Motor neuron (in vitro differentiated cells): ENCODE measurements at regions not wholly inside any gene's neighbourhood (a gene's known extent, or its start where the extent isn't known, plus 50 kb on each side); places are given as distances from the start of the nearest gene placed in this dataset.

ENCODE experiments used
- ATAC-seq, 8 experiments: fragments of 200-7000 bp; cut with Tn5 transposase; replicated peaks in 6 of 8; 2 replicates each; pipeline ENCODE4 v1.8.0; 2021; ENCODE audit warnings: mild to moderate bottlenecking in 8 of 8, moderate library complexity in 8 of 8
- H3K27ac ChIP-seq, 2 donors: fragments of 250-450 bp; sonication (Bioruptor Pico); 2 replicates each; pipeline ENCODE4 v1.9.0; 2021; ENCODE audit warnings: antibody characterized with exemption in 2 of 2, mild to moderate bottlenecking in 2 of 2, moderate library complexity in 1 of 2
- H3K4me1 ChIP-seq, 2 donors: fragments of 250-450 bp; sonication (Bioruptor Pico); replicated peaks in 1 of 2; 2 replicates each; pipeline ENCODE4 v1.6.1; 2021; ENCODE audit warnings: antibody characterized with exemption in 2 of 2, mild to moderate bottlenecking in 2 of 2, moderate library complexity in 1 of 2
- H3K4me3 ChIP-seq, 5 donors: fragments of 250-450 bp; sonication (Bioruptor Pico); 2 replicates each; pipeline ENCODE4 v1.9.0; 2021; ENCODE audit warnings: antibody characterized with exemption in 5 of 5, mild to moderate bottlenecking in 5 of 5, moderate library complexity in 4 of 5
- WGBS, 10 experiments: fragments of 450-650 bp; shearing (Covaris generic); methylation state at CpG; one replicate each; pipeline ENCODE4 v1.0.0; 2022; 5-methylcytosine and 5-hydroxymethylcytosine counted together
- in situ Hi-C, 9 experiments: fragments of 400-800 bp; cut with MboI; loops; one replicate each; pipeline ENCODE4 v1.15.0; 2021; ENCODE audit warnings: low sequenced_read_pairs in 9 of 9, low pct_unique_long_range_greater_than_20kb in 2 of 9; ENCODE audit not compliant: unreplicated experiment in 9 of 9

DNA sequence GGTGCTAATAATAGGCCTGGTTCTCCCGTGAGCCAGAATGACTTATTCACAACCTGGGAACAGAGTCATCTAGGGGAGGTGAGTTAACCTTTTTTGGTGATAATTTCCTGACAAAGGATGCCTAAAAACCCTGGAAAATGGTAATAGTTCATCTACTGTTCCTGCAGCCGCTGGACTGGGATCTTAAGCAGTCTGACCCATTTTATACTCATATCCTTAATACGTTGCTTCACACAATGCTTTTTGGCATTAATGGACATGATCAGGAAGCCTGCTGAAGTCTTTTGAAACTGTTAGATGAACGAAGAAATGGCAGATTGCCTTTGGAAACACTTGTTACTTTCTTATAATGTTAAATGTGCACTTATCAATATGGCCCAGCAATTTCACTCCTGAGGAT is 81.9 kb upstream of the BMP2 start:
- 13 to 100% (median 33%) methylated on average over 1 to 3 of the region's 4 CpGs; no CpG with 5 or more reads in 2 of the 10 experiments for WGBS, 10 experiments
- in situ Hi-C loops = no loop called here
- Histone ChIP-seq H3K4me1 (no peaks in the 10 kb centered on the region), H3K4me3 (no peak overlapping the region), H3K27ac (no peak overlapping the region)
- ATAC-seq = no peak

DNA sequence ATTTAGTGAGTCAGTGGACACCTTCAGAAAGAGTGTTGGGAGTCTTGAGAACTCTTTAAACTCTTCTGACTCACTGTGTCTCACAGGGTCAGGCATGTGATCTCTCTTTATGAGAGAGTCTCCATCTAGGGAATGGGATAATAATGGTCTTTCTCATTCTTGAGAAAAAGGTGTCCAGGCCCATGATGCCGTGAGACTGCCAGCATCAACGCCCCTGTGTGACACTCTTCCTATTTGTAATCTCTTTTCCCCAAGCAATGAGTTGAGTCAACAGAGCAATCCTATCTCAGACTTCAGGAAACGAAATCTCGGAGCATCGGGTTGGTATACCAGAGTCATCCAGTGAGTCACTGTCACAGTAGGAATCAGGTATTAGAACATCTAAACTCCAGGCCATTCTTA is 82.3 kb upstream of the BMP2 start:
- 32 to 93% (median 71%) methylated on average over 1 to 5 of the region's 5 CpGs; no CpG with 5 or more reads in 2 of the 10 experiments for WGBS, 10 experiments
- in situ Hi-C loops = no loop called here
- Histone ChIP-seq H3K4me3 (no peak overlapping the region), H3K4me1 (no peaks in the 10 kb centered on the region), H3K27ac (no peak overlapping the region)
- ATAC-seq = peak in 2 of 8 experiments; percentile 43 to 83

DNA sequence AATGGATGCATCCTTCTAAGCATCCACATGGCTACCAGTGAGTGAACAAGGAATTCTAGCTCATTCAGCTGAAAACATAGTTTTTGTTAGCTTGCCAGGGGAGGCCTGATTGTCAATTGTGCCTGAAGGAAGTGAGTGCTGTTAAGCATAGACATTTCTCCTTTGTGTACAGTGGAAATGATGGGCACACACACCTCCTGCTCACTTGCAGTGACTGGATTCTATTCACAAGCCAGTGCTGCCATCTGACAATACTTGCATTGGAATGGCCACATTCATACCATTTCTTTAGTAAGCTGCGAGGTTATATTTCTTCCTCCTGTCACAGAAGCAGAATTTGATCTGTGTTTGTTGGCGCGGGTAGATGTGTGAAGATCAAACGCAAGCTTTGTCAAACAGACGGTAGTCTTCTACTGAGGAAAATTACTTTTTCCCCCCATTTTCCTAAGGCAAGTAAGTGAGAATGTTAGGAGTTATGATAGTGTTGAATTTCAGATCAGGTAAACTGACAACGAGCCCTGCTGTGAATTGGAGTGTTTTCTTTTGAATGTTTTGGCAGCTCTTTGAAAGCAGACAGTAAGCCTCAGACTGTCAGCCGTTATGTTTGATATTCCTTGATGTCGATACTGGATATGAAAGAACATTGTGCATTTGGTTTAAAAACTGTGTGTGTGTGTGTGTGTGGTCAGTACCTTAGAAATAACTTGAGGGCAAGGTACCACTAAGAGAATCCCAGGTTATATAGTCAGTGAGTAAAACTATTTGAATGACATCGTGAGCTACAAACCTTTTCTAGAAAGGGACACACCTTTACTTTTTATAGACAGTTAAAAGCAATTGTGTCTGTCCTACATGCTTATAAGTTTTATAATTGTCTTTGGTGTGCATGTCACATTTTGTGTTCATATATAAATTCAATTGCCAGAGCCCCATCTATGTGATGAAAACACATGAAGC is 84.2 kb upstream of the BMP2 start:
- H3K27ac ChIP-seq = no peak overlapping the region
- H3K4me3 ChIP-seq = no peak overlapping the region
- H3K4me1 ChIP-seq = no peaks in the 10 kb centered on the region
- in situ Hi-C loops = no loop called here
- WGBS, 10 experiments = 39 to 96% (median 77%) methylated on average over 3 to 9 of the region's 9 CpGs; no CpG with 5 or more reads in 1 of the 10 experiments
- peak in 3 of 8 experiments; percentile 22 to 95 (median 49) for ATAC-seq

DNA sequence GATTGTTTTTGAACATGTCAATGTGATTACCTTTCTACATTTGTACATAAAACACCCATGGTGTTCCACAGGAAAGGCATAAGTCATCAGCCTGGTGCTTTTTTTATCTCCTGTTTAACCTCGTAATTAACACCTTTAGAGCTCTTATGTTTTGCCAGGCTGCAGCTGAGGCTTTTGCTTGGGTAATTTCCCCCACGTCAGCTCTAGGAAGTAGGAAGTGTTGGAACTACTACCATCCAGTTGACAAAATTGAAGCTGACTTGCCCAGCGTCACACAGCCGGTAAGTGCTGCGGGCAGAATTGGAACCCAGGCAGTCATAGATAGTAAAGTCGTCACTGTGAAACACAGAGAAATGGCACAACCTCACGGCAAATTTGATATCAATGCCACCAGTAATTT is 86.6 kb upstream of the BMP2 start:
- Histone ChIP-seq H3K4me1 (no peaks in the 10 kb centered on the region), H3K27ac (no peak overlapping the region), H3K4me3 (no peak overlapping the region)
- 0 to 100% (median 71%) methylated on average over 1 to 7 of the region's 7 CpGs; no CpG with 5 or more reads in 1 of the 10 experiments for WGBS, 10 experiments
- in situ Hi-C loops = no loop called here
- no peak for ATAC-seq

- Histone ChIP-seq H3K4me3 (no peak overlapping the region), H3K4me1 (no peaks in the 10 kb centered on the region), H3K27ac (no peak overlapping the region)
- WGBS, 10 experiments = 8 to 85% (median 63%) methylated on average over 1 to 2 of the region's 2 CpGs; no CpG with 5 or more reads in 2 of the 10 experiments
- no peak for ATAC-seq
- in situ Hi-C loops = no loop called here
Observed at GRCh38 chr20:6680441-6680840, 87.0 kb upstream of the BMP2 start.

DNA sequence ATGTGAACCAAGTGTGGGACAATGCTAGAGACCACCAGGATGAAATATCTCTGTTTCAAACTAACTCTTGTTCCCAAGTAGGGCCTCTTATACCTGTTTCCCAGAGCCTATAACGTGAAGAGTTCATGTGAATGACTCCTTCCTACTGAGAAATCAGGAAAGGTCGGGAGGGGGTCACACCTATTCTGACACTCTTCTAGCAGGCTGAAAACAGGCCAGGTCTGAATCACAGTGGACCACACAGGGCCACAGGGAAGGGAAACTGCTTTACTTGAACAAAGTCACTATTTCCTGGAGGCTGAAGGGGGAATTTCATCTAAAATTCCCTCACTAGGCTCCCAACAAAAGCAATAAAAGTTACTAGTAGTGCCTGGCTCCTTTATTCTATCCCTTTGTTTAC is 88.4 kb upstream of the BMP2 start:
- H3K27ac ChIP-seq = no peak overlapping the region
- 0 to 100% (median 70%) methylated on average over 1 to 2 of the region's 2 CpGs; no CpG with 5 or more reads in 4 of the 10 experiments for WGBS, 10 experiments
- no peak for ATAC-seq
- in situ Hi-C loops = no loop called here
- no peak overlapping the region for H3K4me3 ChIP-seq
- H3K4me1 ChIP-seq = no peaks in the 10 kb centered on the region

DNA sequence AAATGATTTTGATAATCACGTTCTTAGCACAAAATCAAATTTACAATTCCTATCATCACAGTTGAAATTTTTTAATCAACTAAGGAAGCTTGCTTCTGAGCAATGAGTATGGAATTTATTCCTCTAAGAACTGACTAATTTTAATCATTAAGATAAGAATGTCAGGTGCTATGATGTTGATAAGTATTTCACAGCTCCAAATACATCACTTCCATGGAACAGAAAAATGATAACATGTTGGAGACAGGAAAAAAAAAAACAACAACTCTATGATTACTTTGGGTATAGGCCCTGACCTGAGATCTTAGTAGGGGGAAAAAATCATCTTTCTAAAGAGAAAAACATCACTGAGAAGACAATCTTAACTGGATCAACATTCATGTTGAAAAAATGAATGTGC is 89.4 kb upstream of the BMP2 start:
- Histone ChIP-seq H3K4me1 (no peaks in the 10 kb centered on the region), H3K4me3 (no peak overlapping the region), H3K27ac (no peak overlapping the region)
- WGBS, 10 experiments = 0 to 100% (median 67%) methylated on average over 1 of the region's 1 CpG; no CpG with 5 or more reads in 1 of the 10 experiments
- in situ Hi-C loops = no loop called here
- ATAC-seq = no peak

DNA sequence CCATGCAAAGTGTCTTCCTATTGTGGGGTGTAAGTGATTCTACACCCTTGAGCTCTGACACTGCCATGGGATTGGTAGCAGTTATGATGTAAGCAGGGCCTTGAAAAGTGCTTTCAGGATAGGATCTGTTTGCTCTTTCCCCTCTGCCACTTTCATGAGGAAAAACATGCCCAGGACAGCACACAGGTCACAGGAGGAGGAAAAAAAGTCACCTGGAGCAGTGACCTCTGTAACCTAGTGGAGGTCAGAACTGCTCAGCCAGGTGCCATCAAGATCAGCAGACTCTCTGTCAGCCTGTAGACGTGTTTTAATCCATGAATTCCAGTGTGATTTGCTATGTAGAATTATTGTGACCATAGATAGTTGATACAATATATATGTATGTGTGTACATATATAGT is 92.7 kb upstream of the BMP2 start:
- in situ Hi-C loops = no loop called here
- WGBS, 10 experiments = 0 to 67% (median 20%) methylated on average over 1 of the region's 1 CpG; no CpG with 5 or more reads in 7 of the 10 experiments
- Histone ChIP-seq H3K4me3 (no peak overlapping the region), H3K4me1 (no peaks in the 10 kb centered on the region), H3K27ac (no peak overlapping the region)
- ATAC-seq = no peak

DNA sequence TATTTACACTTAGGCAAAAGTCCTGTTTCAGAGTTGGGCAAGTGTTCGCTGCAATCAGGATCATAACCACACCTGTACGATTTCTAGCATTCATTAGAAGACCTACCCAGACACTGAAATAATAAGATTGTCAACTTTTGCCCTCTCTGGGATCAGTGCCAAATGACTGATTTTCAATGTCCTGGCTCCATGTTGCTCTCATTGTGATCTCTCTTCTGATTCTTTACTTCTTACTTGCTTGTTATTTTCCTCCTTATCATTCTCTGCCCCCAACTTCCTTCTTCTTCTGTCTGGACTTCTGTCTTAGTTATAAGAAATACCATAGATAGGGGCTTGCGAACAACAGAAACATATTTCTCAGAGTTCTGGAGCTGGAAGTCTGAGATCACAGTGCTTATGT is 94.4 kb upstream of the BMP2 start:
- no peaks in the 10 kb centered on the region for H3K4me1 ChIP-seq
- H3K27ac ChIP-seq = no peak overlapping the region
- in situ Hi-C loops = no loop called here
- no peak for ATAC-seq
- WGBS, 10 experiments = 33 to 100% (median 91%) methylated on average over 1 to 3 of the region's 3 CpGs; no CpG with 5 or more reads in 2 of the 10 experiments
- H3K4me3 ChIP-seq = no peak overlapping the region

DNA sequence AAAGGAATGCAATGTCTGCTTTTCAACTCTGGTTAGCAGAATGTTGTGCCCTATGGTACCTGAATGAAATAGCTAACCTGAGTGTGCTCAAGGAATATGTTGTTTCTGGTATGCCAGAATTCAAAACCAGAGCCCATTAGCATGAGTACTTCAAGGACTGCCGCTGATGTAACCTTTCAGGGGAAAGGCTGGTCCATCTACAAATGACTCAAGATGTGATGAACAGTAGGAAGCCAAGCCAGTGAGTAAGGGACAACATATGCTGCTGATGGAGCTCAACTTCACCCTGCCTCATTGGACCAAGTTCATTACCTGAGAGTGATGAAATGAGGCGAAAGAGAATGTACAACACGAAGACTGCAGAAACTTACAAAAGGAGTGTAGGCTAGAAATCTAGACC is 95.7 kb upstream of the BMP2 start:
- 33 to 100% (median 80%) methylated on average over 1 to 3 of the region's 3 CpGs; no CpG with 5 or more reads in 1 of the 10 experiments for WGBS, 10 experiments
- no peak for ATAC-seq
- in situ Hi-C loops = no loop called here
- H3K4me3 ChIP-seq = no peak overlapping the region
- H3K4me1 ChIP-seq = no peaks in the 10 kb centered on the region
- no peak overlapping the region for H3K27ac ChIP-seq

GRCh38 chr20:6668546-6668945 is 98.9 kb upstream of the BMP2 start:
- no peak overlapping the region for H3K4me3 ChIP-seq
- no peak for ATAC-seq
- H3K4me1 ChIP-seq = peaks cover 0 to 11% of the 10 kb centered on the region in 2 donors
- in situ Hi-C loops = no loop called here
- no peak overlapping the region for H3K27ac ChIP-seq

DNA sequence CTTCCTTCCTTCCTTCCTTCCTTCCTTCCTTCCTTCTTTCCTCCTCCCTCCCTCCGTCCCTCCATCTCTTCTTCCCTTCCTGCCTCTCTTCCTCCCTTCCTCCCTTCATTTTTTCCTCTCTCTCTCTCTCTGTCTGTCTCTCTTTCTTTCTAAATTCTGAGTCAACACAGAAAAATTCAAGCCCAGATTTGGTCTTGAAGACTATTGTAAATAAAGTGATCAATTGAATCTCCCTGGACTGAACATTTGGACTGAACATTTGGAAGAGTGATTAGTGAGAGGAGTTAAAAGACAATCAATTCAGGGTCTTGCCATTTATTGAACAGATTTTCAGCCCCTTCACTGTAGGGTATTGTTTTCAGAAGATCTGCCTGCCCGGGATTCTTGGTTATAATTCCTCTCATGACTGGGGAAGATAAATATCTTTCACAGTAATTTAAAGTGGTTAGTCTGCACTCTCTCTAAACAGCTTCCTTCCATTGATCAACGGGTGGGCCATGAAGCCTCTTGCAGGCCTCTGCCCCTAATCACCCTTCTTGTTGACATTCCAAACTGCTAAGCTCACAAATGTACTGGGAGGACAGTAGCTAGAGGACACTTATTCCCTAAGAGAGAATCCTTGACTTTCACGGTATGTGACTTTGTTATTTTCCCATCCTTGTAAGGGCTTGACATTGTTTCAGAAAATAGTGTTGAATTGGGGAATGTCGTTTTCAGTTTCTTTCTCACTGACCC is 101.7 kb upstream of the BMP2 start:
- peak in 2 of 8 experiments; percentile 52 to 78 for ATAC-seq
- no peak overlapping the region for H3K27ac ChIP-seq
- in situ Hi-C loops = no loop called here
- H3K4me3 ChIP-seq = no peak overlapping the region
- peaks cover 0 to 11% of the 10 kb centered on the region in 2 donors for H3K4me1 ChIP-seq
- 0 to 76% (median 55%) methylated on average over 1 to 4 of the region's 5 CpGs for WGBS, 10 experiments

DNA sequence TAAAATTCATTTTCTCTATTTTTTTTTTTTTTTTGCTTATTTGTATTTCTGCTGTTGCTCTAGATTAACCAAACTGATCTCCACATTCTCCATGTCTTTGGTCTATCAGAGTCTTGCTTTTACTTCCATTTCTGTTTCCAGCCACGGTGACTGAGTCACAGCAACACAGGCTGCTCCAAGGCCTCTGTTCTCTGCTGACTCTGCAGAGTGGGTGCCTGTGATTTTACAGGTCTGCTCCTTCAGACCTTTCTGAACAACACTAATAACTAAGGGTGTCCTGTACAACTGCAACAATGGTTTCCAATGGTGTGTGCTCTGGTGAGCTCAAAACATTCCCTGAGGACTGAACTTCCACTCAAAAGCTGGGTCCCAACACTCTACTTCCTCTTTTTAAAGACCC is 102.3 kb upstream of the BMP2 start:
- 14 to 88% (median 75%) methylated on average over 1 of the region's 1 CpG; no CpG with 5 or more reads in 3 of the 10 experiments for WGBS, 10 experiments
- peaks cover 0 to 11% of the 10 kb centered on the region in 2 donors for H3K4me1 ChIP-seq
- ATAC-seq = no peak
- H3K4me3 ChIP-seq = no peak overlapping the region
- no peak overlapping the region for H3K27ac ChIP-seq
- in situ Hi-C loops = no loop called here
